ENCODE measurements at regions not wholly inside any gene's neighbourhood (a gene's known extent, or its start where the extent isn't known, plus 50 kb on each side); places are given as distances from the start of the nearest gene placed in this dataset.

DNA sequence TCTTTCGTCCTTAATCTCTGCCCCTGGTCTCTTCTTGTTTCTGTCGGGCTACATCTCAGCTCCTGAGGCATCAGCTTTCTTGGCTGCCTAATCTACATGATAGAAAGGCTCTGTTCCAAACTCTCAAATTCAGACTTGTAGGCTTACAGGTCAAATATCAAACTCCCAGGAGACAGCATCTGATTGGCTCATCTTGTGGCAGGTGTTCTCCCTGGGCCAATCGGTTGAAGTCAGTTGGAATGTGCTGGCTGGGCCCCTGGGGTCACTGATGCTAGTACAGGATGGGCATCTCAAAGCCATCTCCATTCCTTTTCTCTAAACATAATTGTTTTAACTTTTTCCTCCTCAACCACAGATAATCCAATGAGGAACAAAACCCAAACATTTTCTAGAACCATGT, 198.7 kb downstream of the CNTN3 start:
- TF ChIP-seq, protein P1, sequence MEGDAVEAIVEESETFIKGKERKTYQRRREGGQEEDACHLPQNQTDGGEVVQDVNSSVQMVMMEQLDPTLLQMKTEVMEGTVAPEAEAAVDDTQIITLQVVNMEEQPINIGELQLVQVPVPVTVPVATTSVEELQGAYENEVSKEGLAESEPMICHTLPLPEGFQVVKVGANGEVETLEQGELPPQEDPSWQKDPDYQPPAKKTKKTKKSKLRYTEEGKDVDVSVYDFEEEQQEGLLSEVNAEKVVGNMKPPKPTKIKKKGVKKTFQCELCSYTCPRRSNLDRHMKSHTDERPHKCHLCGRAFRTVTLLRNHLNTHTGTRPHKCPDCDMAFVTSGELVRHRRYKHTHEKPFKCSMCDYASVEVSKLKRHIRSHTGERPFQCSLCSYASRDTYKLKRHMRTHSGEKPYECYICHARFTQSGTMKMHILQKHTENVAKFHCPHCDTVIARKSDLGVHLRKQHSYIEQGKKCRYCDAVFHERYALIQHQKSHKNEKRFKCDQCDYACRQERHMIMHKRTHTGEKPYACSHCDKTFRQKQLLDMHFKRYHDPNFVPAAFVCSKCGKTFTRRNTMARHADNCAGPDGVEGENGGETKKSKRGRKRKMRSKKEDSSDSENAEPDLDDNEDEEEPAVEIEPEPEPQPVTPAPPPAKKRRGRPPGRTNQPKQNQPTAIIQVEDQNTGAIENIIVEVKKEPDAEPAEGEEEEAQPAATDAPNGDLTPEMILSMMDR (IDR thresholded peaks at IDR 0.05), result no peak
- TF ChIP-seq POLR2A (IDR thresholded peaks at IDR 0.05), result no peak

Measured in breast epithelium (tissue), 3 donors.